SK-N-SH treated with all-trans-retinoic acid at 6 μM for 48 hours (cell line): ENCODE measurements at regions not wholly inside any gene's neighbourhood (a gene's known extent, or its start where the extent isn't known, plus 50 kb on each side); places are given as distances from the start of the nearest gene placed in this dataset.

Experiments
- ARNTL ChIP-seq: fragments of 450-650 bp; formaldehyde crosslinking; IDR thresholded peaks from 2 replicates; pipeline ENCODE4 v1.5.0; 2020; ENCODE audit warnings: low read depth, mild to moderate bottlenecking, moderate library complexity, borderline replicate concordance
- CREB5 ChIP-seq: fragments of 250-450 bp; sonication (Bioruptor Pico); IDR thresholded peaks from 2 replicates; pipeline ENCODE4 v1.5.1; 2020; ENCODE audit warnings: low read depth, mild to moderate bottlenecking, moderate library complexity
- GLIS3 ChIP-seq: fragments of 250-450 bp; sonication (Bioruptor Pico); IDR thresholded peaks from 2 replicates; pipeline ENCODE4 v1.5.0; 2020; ENCODE audit warnings: mild to moderate bottlenecking, moderate library complexity
- OSR1 ChIP-seq: fragments of 250-450 bp; sonication (Bioruptor Pico); IDR thresholded peaks from 2 replicates; pipeline ENCODE4 v1.8.0; 2022; ENCODE audit warnings: moderate library complexity, mild to moderate bottlenecking, inconsistent platforms
- PPARA ChIP-seq: fragments of 250-450 bp; sonication (Bioruptor Pico); IDR thresholded peaks from 2 replicates; pipeline ENCODE4 v1.5.0; 2020; ENCODE audit warnings: mild to moderate bottlenecking, borderline replicate concordance
- RARB ChIP-seq: fragments of 250-450 bp; sonication (Bioruptor Pico); IDR thresholded peaks from 2 replicates; pipeline ENCODE4 v1.8.0; 2021; ENCODE audit warnings: mild to moderate bottlenecking, moderate library complexity
- TOX ChIP-seq: fragments of 250-450 bp; sonication (Bioruptor Pico); IDR thresholded peaks from 2 replicates; pipeline ENCODE4 v1.8.0; 2021; ENCODE audit warnings: mild to moderate bottlenecking, moderate library complexity, borderline replicate concordance
- ZFP3 ChIP-seq: fragments of 250-450 bp; sonication (Bioruptor Pico); IDR thresholded peaks from 2 replicates; pipeline ENCODE4 v1.5.0; 2020; ENCODE audit warnings: mild to moderate bottlenecking, moderate library complexity
- ZFP30 ChIP-seq: fragments of 450-650 bp; formaldehyde crosslinking; IDR thresholded peaks from 2 replicates; pipeline ENCODE4 v1.5.0; 2022; ENCODE audit warnings: mild to moderate bottlenecking, moderate library complexity
- ZNF565 ChIP-seq: fragments of 450-650 bp; formaldehyde crosslinking; conservative IDR thresholded peaks from 2 replicates; pipeline ENCODE4 v1.5.0; 2020; ENCODE audit warnings: low read depth, mild to moderate bottlenecking, moderate library complexity
- TF ChIP-seq, protein P1 (sequence below): fragments of 250-450 bp; sonication (Bioruptor Pico); IDR thresholded peaks from 2 replicates; pipeline ENCODE4 v1.8.0; 2020; ENCODE audit warnings: mild to moderate bottlenecking, moderate library complexity, borderline replicate concordance

DNA sequence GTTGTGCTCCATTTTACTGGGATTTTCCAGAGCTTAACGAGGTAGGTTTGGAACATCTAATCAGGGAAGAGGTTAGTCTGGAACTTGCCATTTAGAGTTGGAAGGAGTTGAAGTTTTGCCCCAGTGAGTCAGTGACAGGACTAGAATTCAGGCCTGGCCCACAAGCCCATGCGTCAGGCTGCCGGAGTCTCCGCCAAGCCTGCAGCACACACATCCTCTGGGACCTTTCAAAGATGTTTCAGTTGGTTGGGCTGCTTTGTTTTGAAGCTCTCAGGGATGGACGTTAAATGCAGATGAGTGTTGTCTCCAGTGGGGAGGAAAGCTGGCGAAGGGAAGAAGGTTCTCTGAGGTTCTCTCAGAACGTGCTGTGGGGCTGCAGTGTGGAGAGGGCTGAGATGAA, 147.0 kb downstream of the PSAT1 start:
- TF ChIP-seq ARNTL (CRISPR knock-in tag), result no peak
- TF ChIP-seq CREB5 (CRISPR knock-in tag), result no peak
- TF ChIP-seq ZFP30 (CRISPR knock-in tag), result no peak
- TF ChIP-seq OSR1 (CRISPR knock-in tag), result no peak
- no peak for TF ChIP-seq RARB (CRISPR knock-in tag)
- TF ChIP-seq ZFP3 (CRISPR knock-in tag), result no peak
- no peak for TF ChIP-seq GLIS3 (CRISPR knock-in tag)
- TF ChIP-seq ZNF565 (CRISPR knock-in tag), result no peak
- no peak for TF ChIP-seq PPARA
- TF ChIP-seq, protein P1, sequence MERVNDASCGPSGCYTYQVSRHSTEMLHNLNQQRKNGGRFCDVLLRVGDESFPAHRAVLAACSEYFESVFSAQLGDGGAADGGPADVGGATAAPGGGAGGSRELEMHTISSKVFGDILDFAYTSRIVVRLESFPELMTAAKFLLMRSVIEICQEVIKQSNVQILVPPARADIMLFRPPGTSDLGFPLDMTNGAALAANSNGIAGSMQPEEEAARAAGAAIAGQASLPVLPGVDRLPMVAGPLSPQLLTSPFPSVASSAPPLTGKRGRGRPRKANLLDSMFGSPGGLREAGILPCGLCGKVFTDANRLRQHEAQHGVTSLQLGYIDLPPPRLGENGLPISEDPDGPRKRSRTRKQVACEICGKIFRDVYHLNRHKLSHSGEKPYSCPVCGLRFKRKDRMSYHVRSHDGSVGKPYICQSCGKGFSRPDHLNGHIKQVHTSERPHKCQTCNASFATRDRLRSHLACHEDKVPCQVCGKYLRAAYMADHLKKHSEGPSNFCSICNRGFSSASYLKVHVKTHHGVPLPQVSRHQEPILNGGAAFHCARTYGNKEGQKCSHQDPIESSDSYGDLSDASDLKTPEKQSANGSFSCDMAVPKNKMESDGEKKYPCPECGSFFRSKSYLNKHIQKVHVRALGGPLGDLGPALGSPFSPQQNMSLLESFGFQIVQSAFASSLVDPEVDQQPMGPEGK, result no peak
- TF ChIP-seq TOX (CRISPR knock-in tag), result no peak
